Astrocyte of the cerebellum (primary cell): ENCODE measurements at regions not wholly inside any gene's neighbourhood (a gene's known extent, or its start where the extent isn't known, plus 50 kb on each side); places are given as distances from the start of the nearest gene placed in this dataset.

Experiments used
- DNase-seq: peaks from one replicate; pipeline ENCODE4 v3.0.0-alpha.2; 2011; ENCODE audit warnings: low read depth
- H3K4me3 ChIP-seq: 2 replicates; pipeline ENCODE4 v1.5.1; 2011; ENCODE audit warnings: mild to moderate bottlenecking, low read depth, low read length, moderate library complexity
- in situ Hi-C: cut with HindIII; loops from 2 replicates; pipeline ENCODE4 v1.10.0; 2017; ENCODE audit warnings: low sequenced_read_pairs
- TF ChIP-seq, protein P1 (sequence below): IDR thresholded peaks from 2 replicates; pipeline ENCODE4 v1.5.1; 2012; ENCODE audit warnings: low read length, low read depth, moderate library complexity, mild to moderate bottlenecking; ENCODE audit errors: missing control alignments

DNA sequence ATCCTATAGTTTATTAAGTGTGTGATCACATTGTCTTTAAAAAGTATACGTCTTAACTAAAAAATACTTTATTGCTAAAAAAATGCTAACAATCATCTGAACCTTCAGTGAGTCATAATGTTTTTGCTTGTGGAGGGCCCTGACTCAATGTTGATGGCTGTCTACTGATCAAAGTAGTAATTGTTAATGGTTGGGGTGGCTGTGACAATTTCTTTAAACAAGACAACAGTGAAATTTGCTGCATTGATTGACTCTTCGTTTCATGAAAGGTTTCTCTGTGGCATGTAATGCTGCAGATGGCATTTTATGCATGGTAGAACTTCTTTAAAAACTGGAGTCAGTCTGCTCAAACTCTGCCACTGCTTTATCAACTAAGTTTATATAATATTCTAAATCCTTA, 101.4 kb upstream of the IL15 start:
- H3K4me3 ChIP-seq: no peak overlapping the region
- in situ Hi-C loops: no loop called here
- TF ChIP-seq, protein P1, sequence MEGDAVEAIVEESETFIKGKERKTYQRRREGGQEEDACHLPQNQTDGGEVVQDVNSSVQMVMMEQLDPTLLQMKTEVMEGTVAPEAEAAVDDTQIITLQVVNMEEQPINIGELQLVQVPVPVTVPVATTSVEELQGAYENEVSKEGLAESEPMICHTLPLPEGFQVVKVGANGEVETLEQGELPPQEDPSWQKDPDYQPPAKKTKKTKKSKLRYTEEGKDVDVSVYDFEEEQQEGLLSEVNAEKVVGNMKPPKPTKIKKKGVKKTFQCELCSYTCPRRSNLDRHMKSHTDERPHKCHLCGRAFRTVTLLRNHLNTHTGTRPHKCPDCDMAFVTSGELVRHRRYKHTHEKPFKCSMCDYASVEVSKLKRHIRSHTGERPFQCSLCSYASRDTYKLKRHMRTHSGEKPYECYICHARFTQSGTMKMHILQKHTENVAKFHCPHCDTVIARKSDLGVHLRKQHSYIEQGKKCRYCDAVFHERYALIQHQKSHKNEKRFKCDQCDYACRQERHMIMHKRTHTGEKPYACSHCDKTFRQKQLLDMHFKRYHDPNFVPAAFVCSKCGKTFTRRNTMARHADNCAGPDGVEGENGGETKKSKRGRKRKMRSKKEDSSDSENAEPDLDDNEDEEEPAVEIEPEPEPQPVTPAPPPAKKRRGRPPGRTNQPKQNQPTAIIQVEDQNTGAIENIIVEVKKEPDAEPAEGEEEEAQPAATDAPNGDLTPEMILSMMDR: no peak
- DNase-seq: no peak

DNA sequence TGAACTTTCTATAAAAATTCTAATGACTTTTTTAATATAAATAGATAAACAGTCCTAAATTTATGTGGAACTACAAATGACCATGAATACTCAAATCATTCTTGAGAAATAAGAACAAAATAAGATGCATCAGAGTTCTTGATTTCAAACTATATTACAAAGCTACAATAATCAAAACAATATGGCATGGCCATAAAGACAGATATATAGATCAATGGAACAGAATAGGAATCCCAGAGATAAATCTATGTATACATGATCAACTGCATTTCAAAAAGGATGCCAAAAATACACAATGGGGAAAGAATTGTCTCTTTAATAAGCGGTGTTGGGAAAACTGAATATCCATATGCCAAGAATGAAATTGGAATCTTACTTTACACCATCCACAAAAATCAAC, 98.4 kb upstream of the IL15 start:
- TF ChIP-seq, protein P1: no peak
- DNase-seq: no peak
- no peak overlapping the region for H3K4me3 ChIP-seq
- in situ Hi-C loops: no loop called here

DNA sequence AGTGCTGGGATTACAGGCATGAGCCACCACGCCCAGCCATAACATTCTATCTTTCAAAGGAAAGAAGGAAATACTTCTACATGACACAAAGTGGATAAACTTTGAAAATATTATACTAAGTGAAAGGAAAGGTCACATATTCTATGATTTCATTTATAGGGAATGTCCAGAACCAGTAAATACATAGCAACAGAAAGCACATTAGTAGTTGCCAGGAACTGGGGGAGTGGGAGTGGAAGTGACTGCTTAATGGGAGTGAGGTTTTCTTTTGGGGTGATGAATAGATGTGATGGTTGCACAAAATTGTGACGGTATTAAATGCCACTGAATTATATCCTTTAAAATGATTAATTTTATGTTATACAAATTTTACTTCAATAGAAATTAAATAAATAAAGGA, 95.7 kb upstream of the IL15 start:
- TF ChIP-seq, protein P1: no peak
- in situ Hi-C loops: no loop called here
- no peak for DNase-seq
- H3K4me3 ChIP-seq: no peak overlapping the region

DNA sequence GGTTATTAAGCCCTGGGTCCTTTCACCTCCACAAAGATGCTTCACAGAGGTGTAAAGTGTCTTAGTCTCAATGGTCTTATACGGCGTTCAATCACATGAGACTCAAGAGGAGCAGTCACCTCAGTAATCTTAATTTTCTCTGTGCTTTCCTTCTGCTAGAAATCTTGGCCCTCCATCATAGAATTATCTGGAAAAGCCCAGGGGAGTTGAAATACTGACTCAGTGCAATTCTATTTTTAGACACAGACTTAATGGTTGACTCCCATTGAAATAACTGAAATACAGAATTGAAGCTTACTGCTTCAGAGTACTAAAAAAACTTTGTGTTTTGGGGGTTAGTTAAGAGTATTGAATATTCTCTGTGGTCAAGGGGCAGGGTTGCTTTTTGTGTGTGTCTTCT, 94.5 kb upstream of the IL15 start:
- no peak for DNase-seq
- in situ Hi-C loops: no loop called here
- TF ChIP-seq, protein P1: no peak
- H3K4me3 ChIP-seq: no peak overlapping the region

DNA sequence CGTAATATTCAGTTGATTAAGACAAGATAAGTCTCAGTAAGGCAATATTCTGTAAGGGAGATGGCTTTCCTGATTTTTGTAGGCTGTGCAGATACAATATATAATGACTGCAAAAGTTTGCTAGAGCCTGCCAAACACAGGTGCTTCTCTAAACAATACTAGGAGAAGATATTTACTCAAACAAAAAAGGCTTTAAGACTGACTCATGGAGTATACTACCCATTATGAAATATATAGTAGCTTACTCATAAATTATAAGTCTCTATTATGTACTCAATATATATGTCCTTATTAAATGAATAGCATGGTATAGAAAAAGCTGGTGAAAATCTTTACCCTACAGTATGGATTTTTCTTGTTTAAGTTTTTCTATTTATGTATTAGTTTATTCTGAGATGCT, 93.2 kb upstream of the IL15 start:
- in situ Hi-C loops: no loop called here
- TF ChIP-seq, protein P1: no peak

DNA sequence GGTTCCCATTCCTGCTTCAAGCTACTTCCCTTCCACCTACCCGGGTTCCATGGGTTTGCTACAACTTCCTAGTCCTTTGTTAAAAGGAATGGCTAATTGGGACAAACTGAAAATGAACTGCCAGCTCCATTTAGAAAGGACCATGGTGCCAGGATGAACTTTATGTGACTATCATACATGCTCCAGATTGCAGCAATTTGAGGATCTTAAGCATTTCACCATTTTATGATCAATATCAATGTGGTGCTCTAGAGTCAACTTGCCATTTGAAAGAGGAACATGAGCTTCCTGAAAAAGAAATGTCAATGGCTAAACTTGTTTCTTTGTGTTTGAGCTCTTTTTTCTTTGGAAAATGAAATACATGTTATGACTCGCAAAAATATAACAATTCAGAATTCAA, 92.7 kb upstream of the IL15 start:
- no peak for DNase-seq
- TF ChIP-seq, protein P1: no peak
- in situ Hi-C loops: no loop called here
- no peak overlapping the region for H3K4me3 ChIP-seq

More for the DNA sequence above, 93.2 kb upstream of the IL15 start:
- H3K4me3 ChIP-seq: no peak overlapping the region
- DNase-seq: no peak

DNA sequence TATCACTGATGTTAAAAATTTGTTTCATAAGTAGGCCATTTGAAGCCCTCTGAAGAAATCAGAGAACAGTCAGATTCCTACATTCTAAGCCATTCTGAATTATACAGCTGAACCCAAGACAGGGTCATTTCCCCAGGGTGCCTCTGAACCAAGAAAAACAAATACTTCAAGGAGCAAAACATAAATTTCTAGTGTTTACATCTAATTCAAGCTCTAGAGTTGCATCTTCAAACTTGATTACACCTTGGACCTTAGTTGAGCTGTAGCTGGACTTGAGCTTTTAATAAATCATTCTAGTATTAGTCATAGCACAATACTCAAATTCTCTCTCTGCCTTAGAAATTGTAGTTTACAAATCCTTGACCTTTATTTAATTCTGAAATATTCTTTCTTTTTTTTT, 87.6 kb upstream of the IL15 start:
- TF ChIP-seq, protein P1: no peak
- in situ Hi-C loops: no loop called here
- no peak for DNase-seq
- no peak overlapping the region for H3K4me3 ChIP-seq
